Stimulated activated CD4-positive, alpha-beta T cell treated with anti-CD3 and anti-CD28 coated beads, Interleukin-4, amount 100 ng/mL, for 48 hours (primary cell): ENCODE measurements at regions not wholly inside any gene's neighbourhood (a gene's known extent, or its start where the extent isn't known, plus 50 kb on each side); places are given as distances from the start of the nearest gene placed in this dataset.
"Not testable (repeated sequence)": the region's sequence is repeated elsewhere in the genome, so short reads cannot be mapped to it uniquely, and the experiment has no call there.

Experiments used
- DNase-seq, 2 donors: peaks; one replicate each; pipeline ENCODE4 v3.0.0-alpha.2; 2020; ENCODE audit warnings: low read depth in 2 of 2

GRCh38 chr5:162209005-162209605 lies 141.5 kb downstream of the GABRG2 start:
- no peak for DNase-seq

- no peak for DNase-seq
Observed at GRCh38 chr5:162214551-162214950, 147.0 kb downstream of the GABRG2 start.

- DNase-seq: no peak
Observed at GRCh38 chr5:162217037-162217436, 149.5 kb downstream of the GABRG2 start.

- no peak for DNase-seq
Observed at GRCh38 chr5:162221910-162222309, 154.3 kb downstream of the GABRG2 start.

GRCh38 chr5:162227075-162227474 lies 159.5 kb downstream of the GABRG2 start:
- no peak for DNase-seq

GRCh38 chr5:162230348-162230747 lies 162.8 kb downstream of the GABRG2 start:
- DNase-seq: no peak

GRCh38 chr5:162231522-162231921 lies 163.9 kb downstream of the GABRG2 start:
- no peak for DNase-seq

GRCh38 chr5:162240734-162241133 lies 173.2 kb downstream of the GABRG2 start:
- DNase-seq: no peak

GRCh38 chr5:162242416-162242815 lies 174.8 kb downstream of the GABRG2 start:
- no peak for DNase-seq

- DNase-seq: no peak
Observed at GRCh38 chr5:162243651-162244050, 176.1 kb downstream of the GABRG2 start.

- no peak for DNase-seq
Observed at GRCh38 chr5:162248107-162248713, 180.6 kb downstream of the GABRG2 start.

GRCh38 chr5:162256711-162257110 lies 189.1 kb downstream of the GABRG2 start:
- DNase-seq: no peak

GRCh38 chr5:162268694-162269481 lies 201.3 kb downstream of the GABRG2 start:
- no peak for DNase-seq

- no peak for DNase-seq
Observed at GRCh38 chr5:162272417-162272816, 204.8 kb downstream of the GABRG2 start.

- no peak for DNase-seq
Observed at GRCh38 chr5:162274679-162275078, 207.1 kb downstream of the GABRG2 start.

- not testable (repeated sequence) for DNase-seq
Observed at GRCh38 chr5:162275387-162275786, 207.8 kb downstream of the GABRG2 start.

- no peak for DNase-seq
Observed at GRCh38 chr5:162282191-162282590, 214.6 kb downstream of the GABRG2 start.

GRCh38 chr5:162283609-162284008 lies 216.0 kb downstream of the GABRG2 start:
- no peak for DNase-seq

- DNase-seq: no peak
Observed at GRCh38 chr5:162288647-162289296, 221.2 kb downstream of the GABRG2 start.

GRCh38 chr5:162289489-162289888 lies 221.9 kb downstream of the GABRG2 start:
- DNase-seq: no peak

GRCh38 chr5:162299793-162300192 lies 232.2 kb downstream of the GABRG2 start:
- no peak for DNase-seq

- no peak for DNase-seq
Observed at GRCh38 chr5:162301356-162301755, 233.8 kb downstream of the GABRG2 start.

- no peak for DNase-seq
Observed at GRCh38 chr5:162323466-162323865, 255.9 kb downstream of the GABRG2 start.
